ENCODE measurements at regions not wholly inside any gene's neighbourhood (a gene's known extent, or its start where the extent isn't known, plus 50 kb on each side); places are given as distances from the start of the nearest gene placed in this dataset.

DNA sequence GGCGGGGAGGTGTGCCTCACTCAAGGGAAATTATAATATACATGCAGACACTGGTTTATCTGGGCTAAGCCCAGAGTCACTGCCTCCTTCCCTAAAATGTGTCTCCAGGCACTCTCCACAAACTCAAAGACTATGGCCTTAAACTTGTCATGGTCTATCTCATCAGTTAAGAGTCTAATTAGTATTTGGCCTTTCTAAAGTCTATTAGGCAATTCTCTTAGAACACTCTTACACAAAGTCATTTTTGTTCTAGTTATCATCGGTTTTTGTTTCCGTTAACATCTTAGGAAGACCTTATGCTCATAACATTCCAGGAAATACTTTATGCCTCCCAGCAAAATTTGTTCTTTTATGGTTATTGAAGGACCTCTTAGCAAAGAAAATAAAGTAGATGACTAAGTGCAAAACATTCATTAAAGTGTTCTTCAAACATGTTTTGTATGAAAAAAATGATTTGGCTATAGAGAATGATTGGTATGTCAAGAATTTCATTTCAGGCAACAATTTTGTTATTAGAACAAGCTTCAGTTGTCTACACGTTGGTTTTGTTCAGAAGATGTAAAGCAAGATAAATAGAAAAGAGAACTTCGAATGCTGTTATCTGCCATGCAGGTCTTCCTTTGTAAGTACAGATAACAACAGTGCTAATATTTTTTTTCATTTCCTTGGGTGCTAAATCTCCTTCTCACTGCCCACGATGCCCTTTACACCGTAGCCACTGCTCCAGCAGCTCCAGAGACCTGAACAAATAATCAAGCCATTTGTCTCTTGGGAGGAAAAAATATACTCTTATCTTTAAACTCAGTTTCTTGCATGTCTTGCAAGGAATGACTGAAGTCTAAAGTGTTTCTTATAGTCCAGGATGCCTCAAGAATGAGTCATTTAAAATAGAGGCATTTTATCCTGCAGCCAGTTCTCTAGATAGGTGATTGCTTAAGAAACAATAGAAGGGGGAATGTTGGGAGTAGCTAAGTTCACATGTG lies 170.4 kb downstream of the HTR1B start:
- FAIRE-seq (no peak), ATAC-seq (no peak), DNase-seq (ENCODE audit: low spot score) (no peak)
- Histone ChIP-seq H4K20me1 (ENCODE audit: insufficient read depth, low read length) (no peaks in the 10 kb centered on the region), H2AFZ (ENCODE audit: low read length) (no peak overlapping the region), H3K9me3 (ENCODE audit: low read length) (peaks cover 27% of the 10 kb centered on the region), H3K4me3 (replicated peaks in 1 of 3; ENCODE audit: insufficient read depth in 1 of 3, low read depth in 2 of 3, low read length in 3 of 3) (no peak overlapping the region), H3K9ac (ENCODE audit: insufficient read depth, low read depth, low read length) (no peak overlapping the region), H3K79me2 (ENCODE audit: insufficient read depth, low read length) (no peaks in the 10 kb centered on the region), H3K27ac (ENCODE audit: extremely low read length, insufficient read depth, low read length) (no peak overlapping the region), H3K27me3 (ENCODE audit: control insufficient read depth in 1 of 2, insufficient read depth in 2 of 2, low read length in 2 of 2) (no peaks in the 10 kb centered on the region), H3K4me2 (ENCODE audit: low read depth, low read length) (no peak overlapping the region), H3K4me1 (ENCODE audit: insufficient read depth, low read length) (no peaks in the 10 kb centered on the region), H3K36me3 (replicated peaks in 1 of 2; ENCODE audit: control insufficient read depth in 1 of 2, insufficient read depth in 2 of 2, low read length in 2 of 2) (no peaks in the 10 kb centered on the region)
- WGBS (ENCODE audit: low lambda C conversion rate) = 6% methylated on average over 7 of the region's 7 CpGs
- in situ Hi-C loops (cut with HindIII; ENCODE audit: extremely low pct_ligation_motif_present, low pct_unique_long_range_greater_than_20kb) (no loop called here), intact Hi-C loops (cut with micrococcal nuclease; ENCODE audit: unreplicated experiment) (no loop called here)
- CTCF ChIA-PET (ENCODE audit: low intra/inter-chr PET ratio, low total read pairs) = no interaction called here
- no peak for TF ChIP-seq FOXM1 (CRISPR knock-in tag; IDR thresholded peaks at IDR 0.05)
- TF ChIP-seq SNAI1 (CRISPR knock-in tag; IDR thresholded peaks at IDR 0.05; ENCODE audit: borderline replicate concordance) = no peak
- TF ChIP-seq HOMEZ (CRISPR knock-in tag; IDR thresholded peaks at IDR 0.05; ENCODE audit: low read depth) = no peak
- TF ChIP-seq PHF5A (CRISPR knock-in tag; IDR thresholded peaks at IDR 0.05; ENCODE audit: low read depth, unreplicated experiment) = no peak
- no peak for TF ChIP-seq NCOA5 (CRISPR knock-in tag; IDR thresholded peaks at IDR 0.05)
- TF ChIP-seq ZNF512B (CRISPR knock-in tag; IDR thresholded peaks at IDR 0.05; ENCODE audit: borderline replicate concordance) = no peak
- no peak for TF ChIP-seq SRSF9 (IDR thresholded peaks at IDR 0.05; ENCODE audit: borderline replicate concordance, insufficient read depth, low read depth, low read length, poor library complexity, severe bottlenecking)
- no peak for TF ChIP-seq NFYC (CRISPR knock-in tag; IDR thresholded peaks at IDR 0.05)
- TF ChIP-seq ETV6 (CRISPR knock-in tag; conservative IDR thresholded peaks at IDR 0.05) = no peak
- no peak for TF ChIP-seq ZNF768 (CRISPR knock-in tag; IDR thresholded peaks at IDR 0.05)
- TF ChIP-seq SAFB2 (CRISPR knock-in tag; IDR thresholded peaks at IDR 0.05; ENCODE audit: borderline replicate concordance, low read depth) = no peak
- TF ChIP-seq ELF4 (CRISPR knock-in tag; IDR thresholded peaks at IDR 0.05; ENCODE audit: borderline replicate concordance) = no peak
- TF ChIP-seq, protein P1, sequence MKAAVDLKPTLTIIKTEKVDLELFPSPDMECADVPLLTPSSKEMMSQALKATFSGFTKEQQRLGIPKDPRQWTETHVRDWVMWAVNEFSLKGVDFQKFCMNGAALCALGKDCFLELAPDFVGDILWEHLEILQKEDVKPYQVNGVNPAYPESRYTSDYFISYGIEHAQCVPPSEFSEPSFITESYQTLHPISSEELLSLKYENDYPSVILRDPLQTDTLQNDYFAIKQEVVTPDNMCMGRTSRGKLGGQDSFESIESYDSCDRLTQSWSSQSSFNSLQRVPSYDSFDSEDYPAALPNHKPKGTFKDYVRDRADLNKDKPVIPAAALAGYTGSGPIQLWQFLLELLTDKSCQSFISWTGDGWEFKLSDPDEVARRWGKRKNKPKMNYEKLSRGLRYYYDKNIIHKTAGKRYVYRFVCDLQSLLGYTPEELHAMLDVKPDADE (CRISPR knock-in tag; IDR thresholded peaks at IDR 0.05) = no peak
- no TSS peak for BruUV-seq (replicated peaks)
- POLR2A ChIA-PET = no interaction called here

Data from HepG2 (cell line).